ENCODE measurements at regions not wholly inside any gene's neighbourhood (a gene's known extent, or its start where the extent isn't known, plus 50 kb on each side); places are given as distances from the start of the nearest gene placed in this dataset.

GRCh38 chr15:23787346-23788105, 100.4 kb upstream of the NDN start:
- H3K27ac Mint-ChIP-seq (ENCODE audit: unreplicated experiment), result no peak overlapping the region
- H3K27me3 Mint-ChIP-seq (ENCODE audit: low read depth, unreplicated experiment), result no peaks in the 10 kb centered on the region
- no peaks in the 10 kb centered on the region for H3K79me2 ChIP-seq (ENCODE audit: insufficient read depth, low read length)
- H3K27ac ChIP-seq (ENCODE audit: low read depth, low read length), result no peak overlapping the region
- DNase-seq (ENCODE audit: low read depth) (no peak), FAIRE-seq (no peak)
- H3K9ac ChIP-seq (ENCODE audit: low read length), result no peak overlapping the region
- H3K9me3 ChIP-seq (ENCODE audit: insufficient read depth, low read depth, low read length), result peaks cover 6% of the 10 kb centered on the region
- H3K4me2 ChIP-seq (ENCODE audit: low read length), result no peak overlapping the region
- no peaks in the 10 kb centered on the region for H3K36me3 Mint-ChIP-seq (ENCODE audit: low read depth, unreplicated experiment)
- no peaks in the 10 kb centered on the region for H3K9me3 Mint-ChIP-seq (ENCODE audit: unreplicated experiment)
- TF ChIP-seq EZH2 (IDR thresholded peaks at IDR 0.05; ENCODE audit: insufficient read depth, low read length), result no peak
- TF ChIP-seq, protein P1, sequence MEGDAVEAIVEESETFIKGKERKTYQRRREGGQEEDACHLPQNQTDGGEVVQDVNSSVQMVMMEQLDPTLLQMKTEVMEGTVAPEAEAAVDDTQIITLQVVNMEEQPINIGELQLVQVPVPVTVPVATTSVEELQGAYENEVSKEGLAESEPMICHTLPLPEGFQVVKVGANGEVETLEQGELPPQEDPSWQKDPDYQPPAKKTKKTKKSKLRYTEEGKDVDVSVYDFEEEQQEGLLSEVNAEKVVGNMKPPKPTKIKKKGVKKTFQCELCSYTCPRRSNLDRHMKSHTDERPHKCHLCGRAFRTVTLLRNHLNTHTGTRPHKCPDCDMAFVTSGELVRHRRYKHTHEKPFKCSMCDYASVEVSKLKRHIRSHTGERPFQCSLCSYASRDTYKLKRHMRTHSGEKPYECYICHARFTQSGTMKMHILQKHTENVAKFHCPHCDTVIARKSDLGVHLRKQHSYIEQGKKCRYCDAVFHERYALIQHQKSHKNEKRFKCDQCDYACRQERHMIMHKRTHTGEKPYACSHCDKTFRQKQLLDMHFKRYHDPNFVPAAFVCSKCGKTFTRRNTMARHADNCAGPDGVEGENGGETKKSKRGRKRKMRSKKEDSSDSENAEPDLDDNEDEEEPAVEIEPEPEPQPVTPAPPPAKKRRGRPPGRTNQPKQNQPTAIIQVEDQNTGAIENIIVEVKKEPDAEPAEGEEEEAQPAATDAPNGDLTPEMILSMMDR (IDR thresholded peaks at IDR 0.05; ENCODE audit: insufficient read depth, low read depth, low read length), result no peak
- no peak overlapping the region for H3K4me3 ChIP-seq (ENCODE audit: insufficient read depth, low read depth, low read length)
- no peaks in the 10 kb centered on the region for H3K36me3 ChIP-seq (ENCODE audit: insufficient read depth, low read length)
- H3K4me1 Mint-ChIP-seq (ENCODE audit: low read depth, unreplicated experiment), result no peaks in the 10 kb centered on the region
- H3K27me3 ChIP-seq (ENCODE audit: insufficient read depth, low read length), result no peaks in the 10 kb centered on the region
- H3K4me1 ChIP-seq (ENCODE audit: insufficient read depth, low read length), result no peaks in the 10 kb centered on the region
- H3K4me3 Mint-ChIP-seq (ENCODE audit: unreplicated experiment), result no peak overlapping the region
- H4K20me1 ChIP-seq (ENCODE audit: insufficient read depth, low read length), result no peaks in the 10 kb centered on the region
- no peak overlapping the region for H2AFZ ChIP-seq (ENCODE audit: low read depth, low read length)

GRCh38 chr15:23793191-23793680, 106.1 kb upstream of the NDN start:
- Mint-ChIP-seq H3K36me3 (ENCODE audit: low read depth, unreplicated experiment) (no peaks in the 10 kb centered on the region), H3K27me3 (ENCODE audit: low read depth, unreplicated experiment) (no peaks in the 10 kb centered on the region), H3K4me1 (ENCODE audit: low read depth, unreplicated experiment) (no peaks in the 10 kb centered on the region), H3K4me3 (ENCODE audit: unreplicated experiment) (no peak overlapping the region), H3K27ac (ENCODE audit: unreplicated experiment) (no peak overlapping the region), H3K9me3 (ENCODE audit: unreplicated experiment) (peaks cover 7% of the 10 kb centered on the region)
- H4K20me1 ChIP-seq (ENCODE audit: insufficient read depth, low read length), result no peaks in the 10 kb centered on the region
- no peak overlapping the region for H2AFZ ChIP-seq (ENCODE audit: low read depth, low read length)
- H3K9me3 ChIP-seq (ENCODE audit: insufficient read depth, low read depth, low read length), result peaks cover 9% of the 10 kb centered on the region
- FAIRE-seq (no peak), DNase-seq (ENCODE audit: low read depth) (no peak)
- no peaks in the 10 kb centered on the region for H3K79me2 ChIP-seq (ENCODE audit: insufficient read depth, low read length)
- H3K4me1 ChIP-seq (ENCODE audit: insufficient read depth, low read length), result no peaks in the 10 kb centered on the region
- H3K27me3 ChIP-seq (ENCODE audit: insufficient read depth, low read length), result no peaks in the 10 kb centered on the region
- no peaks in the 10 kb centered on the region for H3K36me3 ChIP-seq (ENCODE audit: insufficient read depth, low read length)
- H3K9ac ChIP-seq (ENCODE audit: low read length), result no peak overlapping the region
- TF ChIP-seq, protein P1 (IDR thresholded peaks at IDR 0.05; ENCODE audit: insufficient read depth, low read depth, low read length), result no peak
- no peak overlapping the region for H3K4me3 ChIP-seq (ENCODE audit: insufficient read depth, low read depth, low read length)
- H3K4me2 ChIP-seq (ENCODE audit: low read length), result no peak overlapping the region
- H3K27ac ChIP-seq (ENCODE audit: low read depth, low read length), result no peak overlapping the region

- no peak overlapping the region for H2AFZ ChIP-seq (ENCODE audit: low read depth, low read length)
- H3K9me3 ChIP-seq (ENCODE audit: insufficient read depth, low read depth, low read length), result peaks cover 9% of the 10 kb centered on the region
- H3K27ac ChIP-seq (ENCODE audit: low read depth, low read length), result no peak overlapping the region
- H3K27me3 ChIP-seq (ENCODE audit: insufficient read depth, low read length), result no peaks in the 10 kb centered on the region
- TF ChIP-seq EZH2 (IDR thresholded peaks at IDR 0.05; ENCODE audit: insufficient read depth, low read length), result no peak
- TF ChIP-seq, protein P1 (IDR thresholded peaks at IDR 0.05; ENCODE audit: insufficient read depth, low read depth, low read length), result no peak
- H3K36me3 ChIP-seq (ENCODE audit: insufficient read depth, low read length), result no peaks in the 10 kb centered on the region
- no peak overlapping the region for H3K4me3 Mint-ChIP-seq (ENCODE audit: unreplicated experiment)
- H4K20me1 ChIP-seq (ENCODE audit: insufficient read depth, low read length), result no peaks in the 10 kb centered on the region
- H3K9me3 Mint-ChIP-seq (ENCODE audit: unreplicated experiment), result peaks cover 7% of the 10 kb centered on the region
- H3K36me3 Mint-ChIP-seq (ENCODE audit: low read depth, unreplicated experiment), result no peaks in the 10 kb centered on the region
- DNase-seq (ENCODE audit: low read depth) (no peak), FAIRE-seq (no peak)
- H3K9ac ChIP-seq (ENCODE audit: low read length), result no peak overlapping the region
- H3K27me3 Mint-ChIP-seq (ENCODE audit: low read depth, unreplicated experiment), result no peaks in the 10 kb centered on the region
- H3K4me1 Mint-ChIP-seq (ENCODE audit: low read depth, unreplicated experiment), result no peaks in the 10 kb centered on the region
- no peaks in the 10 kb centered on the region for H3K4me1 ChIP-seq (ENCODE audit: insufficient read depth, low read length)
- H3K27ac Mint-ChIP-seq (ENCODE audit: unreplicated experiment), result no peak overlapping the region
- H3K4me2 ChIP-seq (ENCODE audit: low read length), result no peak overlapping the region
- no peaks in the 10 kb centered on the region for H3K79me2 ChIP-seq (ENCODE audit: insufficient read depth, low read length)
- H3K4me3 ChIP-seq (ENCODE audit: insufficient read depth, low read depth, low read length), result no peak overlapping the region
Measured at GRCh38 chr15:23797747-23798446, 110.8 kb upstream of the NDN start.
